HG03097 (cell line): ENCODE measurements at regions not wholly inside any gene's neighbourhood (a gene's known extent, or its start where the extent isn't known, plus 50 kb on each side); places are given as distances from the start of the nearest gene placed in this dataset.

Experiments
- ATAC-seq: cut with Tn5 transposase; IDR thresholded peaks from one replicate; pipeline ENCODE4 v1.9.1; 2021; ENCODE audit not compliant: unreplicated experiment, low FRiP score

DNA sequence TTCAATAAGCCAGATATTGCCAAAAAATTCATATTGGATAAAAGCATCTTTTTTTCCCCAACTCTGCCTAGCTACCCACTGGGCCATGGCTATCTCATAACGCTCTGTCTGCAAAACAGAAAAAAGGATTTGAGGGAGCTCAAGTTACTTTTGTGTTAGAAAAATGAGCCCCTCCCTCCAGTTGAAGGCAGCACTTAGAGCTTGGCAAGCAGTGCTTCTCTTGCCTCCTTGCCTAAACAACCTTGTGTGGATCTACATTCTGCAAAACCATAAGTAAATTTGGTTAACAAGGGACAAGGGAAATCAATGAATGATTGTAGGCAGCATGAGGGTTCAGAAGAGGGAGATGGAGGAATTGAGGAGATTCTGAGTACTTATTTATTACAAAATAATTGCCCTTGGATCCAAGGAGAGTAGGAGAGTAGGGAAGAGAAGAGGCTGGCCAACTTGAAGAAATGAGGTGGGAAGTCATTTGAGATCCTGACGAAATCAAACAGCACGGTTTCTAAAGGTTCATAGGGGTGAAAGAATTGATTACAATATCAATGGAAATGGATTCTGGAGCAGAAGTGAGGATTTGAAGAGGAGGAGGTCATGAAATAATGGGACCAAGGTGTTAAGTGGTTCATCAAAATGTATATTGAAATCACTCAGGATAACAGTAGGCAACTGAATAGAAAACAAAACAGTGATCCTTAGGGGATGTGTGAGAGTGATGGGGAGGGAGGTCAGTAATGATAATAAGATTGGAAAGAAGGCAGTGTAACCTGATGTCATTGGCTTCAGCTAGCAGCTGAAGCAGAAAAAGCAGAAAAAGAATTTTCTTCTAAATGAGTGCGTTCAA, 434.8 kb upstream of the IGFBP7 start:
- no peak for ATAC-seq

DNA sequence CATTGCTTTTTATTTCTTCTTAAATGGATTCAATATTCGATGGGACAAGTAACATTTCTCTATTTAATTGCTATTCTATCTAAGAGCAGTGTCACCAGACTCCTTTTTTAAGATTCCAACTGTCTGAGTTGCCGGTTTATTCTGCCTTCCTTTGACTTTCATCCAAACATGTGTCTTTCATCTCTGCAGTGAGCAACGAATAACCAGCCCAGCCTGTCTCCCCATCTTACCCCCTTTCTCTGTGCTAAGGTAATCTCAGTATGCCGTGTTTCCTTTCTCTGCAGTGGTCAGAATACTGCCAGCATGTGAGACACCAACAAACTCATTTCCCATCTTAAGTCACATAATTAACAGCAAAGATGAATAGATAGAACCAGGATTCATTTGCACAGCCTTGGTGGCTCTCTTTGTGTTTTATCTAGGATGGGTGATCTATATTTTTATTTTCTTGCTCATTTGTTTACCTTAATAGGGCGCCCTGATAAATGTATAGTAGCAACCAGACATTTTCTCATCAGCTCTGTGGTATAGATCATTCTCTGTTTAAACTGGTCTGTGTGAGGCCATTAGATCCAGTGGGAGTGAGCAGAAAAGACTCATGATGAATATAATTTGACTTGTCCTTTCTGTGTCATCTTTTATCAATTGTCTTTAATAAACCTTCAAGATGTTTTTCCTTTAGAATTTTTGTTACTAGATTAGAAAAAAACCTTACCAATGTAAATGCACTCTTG, 394.8 kb upstream of the IGFBP7 start:
- no peak for ATAC-seq

DNA sequence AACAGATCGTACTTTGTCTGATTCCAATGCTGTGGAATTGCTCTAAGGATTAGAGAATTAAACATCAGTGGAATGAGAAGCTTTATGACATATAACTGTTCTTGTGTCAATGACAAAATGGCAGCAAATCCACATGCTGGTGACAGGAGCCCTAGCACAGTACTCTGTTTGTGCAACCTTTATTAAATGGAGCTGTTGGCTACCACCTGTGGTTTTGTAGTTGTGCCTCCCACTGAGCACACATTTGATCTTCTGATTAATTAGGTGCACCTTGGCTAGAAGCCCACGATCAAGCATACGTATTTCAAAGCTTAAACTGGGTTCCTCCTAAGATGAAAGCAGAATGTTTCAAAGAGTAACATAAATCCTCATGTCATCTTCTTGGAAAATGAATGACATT, 394.0 kb upstream of the IGFBP7 start:
- ATAC-seq: no peak

DNA sequence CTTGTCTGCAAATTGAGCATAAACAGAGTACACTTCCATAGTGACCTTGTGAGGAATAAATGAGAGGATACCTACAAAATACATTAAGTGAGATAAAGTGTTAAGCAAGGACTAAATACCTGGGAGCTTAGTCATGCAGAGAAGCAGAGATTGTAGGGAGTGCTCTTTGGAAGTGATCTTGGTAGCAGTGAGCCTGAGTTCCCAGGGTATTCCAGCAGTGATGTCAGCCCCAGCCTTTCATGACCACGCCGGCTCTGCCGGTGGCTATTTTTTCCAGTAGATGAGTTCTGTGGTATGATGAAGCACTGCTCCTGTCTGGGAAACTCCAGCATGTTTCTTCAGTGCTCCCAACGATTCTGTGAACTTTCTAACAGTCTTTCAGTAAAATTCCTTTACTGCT, 391.5 kb upstream of the IGFBP7 start:
- ATAC-seq: no peak

DNA sequence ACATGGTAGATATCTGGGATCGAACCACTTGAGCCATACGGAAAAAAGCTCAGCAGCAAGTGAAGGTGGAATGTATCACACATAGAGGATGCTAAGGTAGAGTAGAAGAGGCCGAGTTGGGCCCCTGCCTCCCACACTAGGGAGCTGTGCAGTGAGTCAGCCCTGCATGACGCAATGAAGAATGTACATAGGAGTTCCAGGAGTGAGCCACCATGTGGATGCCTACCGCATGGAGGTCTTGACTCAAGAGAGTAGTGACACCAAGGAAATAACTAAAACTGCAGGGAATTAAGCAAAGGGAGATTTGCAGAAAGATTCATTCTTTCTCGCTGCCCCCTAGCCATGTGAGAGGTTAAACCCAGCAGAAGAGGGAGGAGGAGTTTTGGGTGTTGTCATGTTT, 389.6 kb upstream of the IGFBP7 start:
- ATAC-seq: no peak

DNA sequence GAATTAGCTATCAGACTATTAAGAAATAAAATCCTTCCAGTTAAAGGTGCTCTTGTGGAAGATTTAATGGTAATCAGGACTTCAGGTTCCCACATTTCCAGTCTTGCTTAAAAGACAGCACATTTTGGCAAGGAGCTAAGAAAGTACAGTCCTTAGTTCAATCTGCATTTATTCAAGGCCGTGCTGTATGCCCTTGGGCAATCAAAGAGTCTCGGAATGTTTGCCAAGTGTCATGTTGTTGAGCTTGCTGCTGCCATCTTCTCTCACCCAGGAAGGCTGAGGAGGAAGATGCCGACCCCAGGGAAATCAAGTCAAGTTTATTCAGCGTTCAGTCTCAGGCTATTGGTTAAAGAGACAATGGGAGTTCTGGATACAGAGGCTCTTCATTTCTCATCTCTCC, 388.1 kb upstream of the IGFBP7 start:
- no peak for ATAC-seq

DNA sequence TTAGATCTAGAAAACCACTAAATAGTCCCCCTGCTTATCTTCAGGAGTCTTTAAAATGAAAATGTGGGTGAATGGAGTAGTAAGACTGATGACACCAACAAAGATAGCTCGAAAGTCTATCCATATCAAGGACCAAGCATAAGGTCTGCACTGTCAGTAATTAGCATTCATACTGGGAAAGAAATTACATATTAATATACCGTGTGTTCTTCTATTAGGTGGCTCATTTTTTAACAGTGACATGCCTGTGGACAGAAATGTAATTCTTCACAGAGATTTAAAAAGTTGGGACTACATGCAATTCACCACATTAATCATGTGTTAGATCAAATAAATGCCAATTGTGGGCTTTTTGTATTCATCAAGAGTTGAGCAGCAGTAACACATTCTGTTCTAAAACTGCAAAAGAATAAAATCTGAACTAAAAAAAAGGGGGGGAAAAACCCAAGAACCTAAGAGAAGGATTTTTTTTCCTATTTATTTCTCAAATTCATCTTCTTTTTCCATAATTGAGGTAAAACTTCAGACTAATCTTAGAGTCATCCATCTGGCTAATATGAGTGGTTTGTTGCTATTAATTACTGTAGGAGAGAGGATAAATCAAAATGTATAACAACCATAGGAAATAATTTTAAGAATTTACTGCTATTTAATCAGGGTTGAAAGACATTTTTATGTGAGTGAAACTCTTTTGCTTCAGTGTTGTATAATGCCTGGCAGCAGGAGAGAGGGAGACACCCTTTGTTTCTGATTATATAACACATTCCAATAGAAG, 386.7 kb upstream of the IGFBP7 start:
- ATAC-seq: no peak

DNA sequence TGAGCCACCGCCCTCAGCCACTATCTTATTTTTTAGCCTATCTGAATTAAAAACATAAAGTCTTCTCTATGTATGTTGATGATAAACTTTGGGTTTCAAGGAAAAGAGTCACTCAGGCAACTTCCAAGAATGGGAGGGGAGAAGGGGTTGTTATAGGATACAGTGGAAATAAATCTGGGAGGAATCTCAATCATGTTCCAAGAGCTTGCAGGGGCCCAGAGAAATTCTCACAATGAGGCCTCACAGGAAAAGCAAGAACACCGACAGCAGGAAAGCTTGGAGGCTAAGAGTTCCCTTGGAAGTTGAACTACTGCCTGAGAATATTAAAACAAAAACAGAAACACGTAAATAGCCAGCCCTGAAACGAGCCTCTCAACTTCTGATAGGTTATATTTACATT, 384.6 kb upstream of the IGFBP7 start:
- no peak for ATAC-seq

DNA sequence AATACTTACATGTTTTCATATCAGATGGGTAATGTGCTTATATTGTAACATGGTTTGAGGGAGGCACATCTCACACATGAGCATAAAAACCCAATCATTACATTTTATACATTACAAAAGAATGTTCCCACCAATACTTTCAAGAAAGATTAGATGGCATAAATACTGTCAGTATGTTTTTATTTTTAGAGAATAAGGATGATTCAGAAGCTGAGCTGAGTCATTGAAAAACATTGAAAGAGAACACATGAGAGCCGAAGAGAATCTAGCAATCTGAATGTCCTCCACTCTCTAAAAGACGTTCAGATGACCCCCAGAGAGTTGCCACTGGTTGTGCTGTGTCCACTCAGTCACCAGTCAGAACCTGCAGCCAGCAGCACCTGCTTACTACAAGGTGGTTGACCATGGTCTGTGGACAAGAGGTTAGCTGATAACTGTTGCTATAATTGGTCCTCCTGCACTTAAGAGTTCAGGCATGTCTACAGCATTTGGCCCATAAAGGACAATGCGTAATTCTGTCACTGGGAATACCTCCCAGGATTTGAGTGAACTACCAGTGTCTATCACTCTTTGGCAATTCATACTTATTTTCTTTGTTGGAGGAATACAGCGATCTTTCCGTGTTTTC, 382.2 kb upstream of the IGFBP7 start:
- ATAC-seq: no peak

DNA sequence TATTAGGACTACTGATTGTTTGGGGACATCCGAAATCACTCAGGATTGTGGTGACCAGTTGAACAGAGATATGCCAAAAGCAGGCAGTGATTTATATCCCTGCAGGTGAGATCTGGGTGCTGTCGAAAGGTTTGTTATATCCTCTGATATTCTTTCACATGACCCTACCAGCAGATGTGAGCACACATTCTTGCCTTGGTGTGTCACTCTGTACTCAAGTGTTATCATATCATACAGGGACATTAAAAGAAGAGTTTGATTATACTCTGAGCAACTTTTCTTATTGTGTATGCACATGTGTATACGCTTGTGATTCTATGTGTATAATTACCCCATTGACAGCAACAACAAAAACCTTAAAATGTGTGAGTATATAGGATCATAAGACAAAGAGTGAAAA, 381.2 kb upstream of the IGFBP7 start:
- no peak for ATAC-seq

DNA sequence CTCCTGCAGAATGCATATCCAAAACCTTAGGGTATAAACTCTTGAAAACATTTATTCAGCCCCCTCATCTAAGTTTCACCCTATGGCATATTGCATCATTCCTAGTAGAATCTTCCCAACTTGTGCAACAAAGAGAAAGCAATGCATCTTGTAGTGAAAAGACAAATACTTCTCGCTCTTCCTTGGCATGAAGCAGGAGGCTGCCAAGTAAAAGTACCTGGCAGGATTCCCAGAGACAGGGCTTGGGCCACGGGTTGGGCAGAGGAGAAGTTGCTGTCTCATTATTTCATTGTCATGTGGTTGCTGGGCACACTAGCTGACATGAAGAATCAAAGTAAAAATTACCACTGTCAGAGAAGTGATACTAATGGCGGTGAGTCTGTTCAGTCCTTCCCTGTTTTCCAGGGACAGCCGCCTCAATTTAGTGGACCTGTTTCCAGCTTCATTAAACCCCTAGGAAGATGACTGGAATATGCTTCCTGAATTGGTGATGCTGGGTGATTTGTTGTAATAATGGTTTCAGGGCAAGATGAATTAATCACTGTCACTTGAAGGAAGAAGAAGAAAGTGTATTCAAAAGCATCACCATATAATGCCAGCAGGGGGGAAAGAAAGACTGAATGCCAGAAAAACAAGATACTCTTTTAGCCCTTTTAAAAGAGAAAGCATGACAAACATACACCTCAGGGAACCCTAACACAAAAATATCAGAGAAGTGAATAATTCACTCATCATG, 380.5 kb upstream of the IGFBP7 start:
- ATAC-seq: no peak

DNA sequence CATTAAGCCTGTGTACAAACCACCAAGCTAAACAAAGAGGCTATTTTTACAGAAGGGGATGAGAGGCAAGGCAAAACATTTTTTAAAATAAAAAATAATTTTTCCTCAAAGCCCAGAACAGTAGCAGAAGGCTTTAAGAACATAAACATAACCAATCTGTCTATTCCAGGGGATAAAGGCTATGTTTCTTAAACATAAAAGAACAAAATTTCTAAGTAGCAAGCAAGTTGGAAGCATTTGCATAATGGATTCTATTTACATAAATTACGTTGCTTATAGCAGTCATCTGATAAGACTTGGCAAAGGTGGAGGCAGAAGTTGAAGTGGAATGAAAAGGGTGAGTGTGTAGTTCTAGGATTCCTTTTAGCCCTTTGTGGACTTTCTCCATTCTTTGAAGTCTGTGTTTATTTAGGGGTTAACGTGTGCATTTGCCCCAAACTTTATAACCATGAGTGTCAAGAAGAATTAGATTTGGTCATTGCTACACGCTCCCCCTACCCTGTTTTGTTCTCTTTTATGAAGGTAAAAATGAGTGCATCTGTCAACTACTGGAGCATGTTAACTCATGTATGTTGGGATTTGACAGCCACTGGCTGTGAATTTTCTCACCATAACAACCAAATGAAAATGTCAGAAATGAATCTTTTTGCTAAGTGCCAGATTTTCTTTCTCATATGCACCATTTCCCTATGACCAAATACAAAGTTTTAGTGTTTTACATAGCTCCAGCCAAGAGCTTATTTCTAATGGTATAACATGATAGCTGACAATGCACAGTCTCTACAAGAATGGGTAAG, 378.4 kb upstream of the IGFBP7 start:
- no peak for ATAC-seq

DNA sequence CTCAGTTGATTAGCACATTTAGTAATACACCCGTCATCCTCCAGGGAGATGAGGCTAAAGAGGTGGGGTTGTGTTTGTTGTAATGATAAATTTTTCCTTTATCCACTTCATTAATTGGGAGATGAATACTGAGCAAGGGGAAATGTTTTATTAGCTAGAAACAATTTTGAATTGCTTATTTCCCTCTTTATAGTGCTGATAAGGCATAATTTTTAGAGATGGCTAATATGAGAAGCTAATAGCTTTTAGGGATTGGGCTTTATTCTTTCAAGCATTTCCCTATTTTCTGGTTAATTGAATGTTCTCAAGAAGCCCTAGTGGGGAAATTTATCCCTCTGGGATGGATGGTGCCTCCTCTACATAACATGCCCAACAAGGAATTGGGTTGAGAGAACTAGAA, 365.2 kb upstream of the IGFBP7 start:
- ATAC-seq: no peak

DNA sequence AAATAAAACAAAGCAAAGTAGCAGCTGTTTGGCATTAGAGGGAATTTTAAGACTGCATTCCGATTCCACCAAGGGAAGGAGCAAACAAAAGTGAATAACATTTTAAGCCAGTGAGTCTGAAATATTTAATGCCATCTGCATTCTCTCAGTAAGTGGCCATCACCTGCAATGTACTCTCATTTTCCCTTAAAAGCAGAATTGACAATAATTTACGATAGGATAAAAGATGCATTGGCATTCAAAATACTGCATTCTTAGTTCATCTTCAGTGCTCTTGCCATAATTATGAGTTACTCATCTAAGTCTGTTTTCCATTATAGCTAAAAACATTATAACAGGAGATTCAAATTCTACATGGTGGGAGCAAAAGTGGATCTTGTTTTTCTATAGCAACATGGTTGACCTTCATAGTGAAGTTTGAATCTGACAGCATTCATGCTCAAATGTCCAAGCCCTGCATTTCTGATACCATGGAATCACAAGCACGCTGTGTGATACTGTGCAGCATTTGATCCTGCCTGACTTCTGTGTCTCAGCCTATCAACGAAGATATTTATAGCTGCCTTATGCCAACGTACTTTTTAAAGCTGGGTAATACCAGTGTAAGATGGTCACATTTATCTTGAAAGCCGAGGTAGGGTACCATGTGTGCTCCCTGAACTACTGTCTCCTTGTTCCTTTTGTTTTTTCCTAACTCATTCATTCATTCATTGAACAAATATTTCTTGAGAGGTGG, 355.3 kb upstream of the IGFBP7 start:
- ATAC-seq: no peak

DNA sequence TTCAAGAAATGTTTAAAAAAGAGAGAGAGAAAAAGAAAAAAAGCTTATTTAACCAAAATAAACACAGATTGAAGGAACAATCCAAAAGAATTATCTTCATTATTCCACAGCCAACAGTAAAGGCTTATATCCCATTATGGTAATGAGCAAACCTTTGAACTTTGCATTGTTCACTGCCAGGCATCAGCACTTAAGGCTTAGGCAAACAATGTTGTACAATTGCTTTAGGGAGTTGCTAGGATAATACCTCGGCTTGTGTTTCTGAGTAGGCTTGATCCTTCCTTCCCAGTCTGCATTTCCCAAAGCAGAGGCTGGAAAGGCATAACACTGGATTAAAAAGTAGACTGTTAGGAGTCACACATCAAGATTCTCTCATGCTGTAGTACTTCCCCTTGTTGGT, 352.7 kb upstream of the IGFBP7 start:
- ATAC-seq: no peak

DNA sequence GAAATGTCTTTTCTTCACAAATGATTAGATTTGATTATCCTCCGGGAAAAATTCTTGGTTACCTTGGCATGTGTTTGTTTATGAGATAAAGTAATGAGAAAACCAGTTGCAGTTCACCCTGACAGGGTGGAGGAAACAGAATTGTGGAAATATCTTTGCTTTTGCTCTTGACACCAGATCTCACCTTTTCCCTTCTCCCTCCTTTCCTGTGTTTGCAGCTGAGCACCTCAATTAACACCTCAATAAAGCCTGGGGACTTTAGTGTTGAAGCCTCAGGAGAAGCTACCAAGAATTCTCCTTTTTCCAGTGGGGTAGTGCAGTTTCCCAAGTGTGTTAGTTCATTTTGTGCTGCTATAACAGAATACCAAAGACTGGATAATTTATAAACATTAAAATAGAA, 350.8 kb upstream of the IGFBP7 start:
- ATAC-seq: no peak

DNA sequence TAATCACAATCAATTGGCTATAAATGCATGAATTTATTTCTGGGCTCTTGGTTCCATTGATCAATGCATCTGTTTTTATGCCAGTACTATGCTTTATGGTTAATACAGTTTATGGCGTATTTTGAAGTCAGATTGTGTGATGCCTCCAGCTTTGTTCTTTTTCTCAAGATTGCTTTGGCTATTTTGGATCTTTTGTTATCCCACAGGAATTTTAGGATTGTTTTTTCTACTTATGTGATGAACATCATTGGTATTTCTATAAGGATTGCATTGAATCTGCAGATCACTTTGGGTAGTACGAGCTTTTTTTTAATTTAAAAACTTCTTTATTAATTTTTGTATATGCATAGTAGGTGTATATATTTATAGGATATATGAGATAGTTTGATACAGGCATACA, 338.7 kb upstream of the IGFBP7 start:
- ATAC-seq: no peak

DNA sequence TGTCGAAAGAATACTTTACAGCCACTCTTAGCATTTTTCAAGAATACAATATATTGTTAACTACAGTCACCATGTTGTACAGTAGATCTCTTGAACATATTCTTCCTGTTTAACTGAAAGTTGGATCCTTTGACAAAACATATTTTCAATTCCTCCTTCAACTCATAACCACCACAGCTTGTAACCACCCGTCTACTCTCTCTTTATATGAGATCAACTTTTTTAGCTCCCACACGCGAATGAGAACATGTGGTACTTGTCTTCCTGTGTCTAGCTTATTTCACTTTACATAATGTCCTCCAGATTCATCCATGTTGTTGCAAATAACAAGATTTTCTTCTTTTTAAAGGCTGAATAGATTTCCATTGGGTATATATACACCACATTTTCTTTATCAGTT, 338.3 kb upstream of the IGFBP7 start:
- no peak for ATAC-seq

DNA sequence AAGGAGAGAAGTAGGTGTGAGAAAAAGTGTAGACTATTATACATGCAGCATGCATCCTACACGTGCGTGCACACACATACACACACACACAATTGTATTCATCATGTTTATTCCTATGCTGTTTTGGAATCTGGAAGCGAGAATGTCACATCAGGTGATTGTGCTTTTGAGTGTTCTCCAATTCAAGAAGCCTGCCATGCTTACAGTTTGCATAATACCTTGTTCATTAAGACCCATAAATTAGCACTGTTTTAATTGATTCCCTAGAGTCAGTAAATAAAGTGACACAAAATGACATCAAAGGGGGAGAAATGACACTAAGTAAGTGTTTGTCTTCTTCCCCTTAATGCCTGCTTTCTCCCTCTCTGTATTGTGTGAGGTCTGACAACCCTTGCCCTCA, 336.1 kb upstream of the IGFBP7 start:
- no peak for ATAC-seq
